ENCODE measurements at regions not wholly inside any gene's neighbourhood (a gene's known extent, or its start where the extent isn't known, plus 50 kb on each side); places are given as distances from the start of the nearest gene placed in this dataset.

GRCh38 chr12:27161458-27162228 lies 79.3 kb upstream of the C12orf71 start:
- TF ChIP-seq CTCF (IDR thresholded peaks at IDR 0.05; ENCODE audit: insufficient read depth, low read length) (no peak), POLR2AphosphoS5 (IDR thresholded peaks at IDR 0.05; ENCODE audit: low read depth) (no peak)
